ENCODE measurements at regions not wholly inside any gene's neighbourhood (a gene's known extent, or its start where the extent isn't known, plus 50 kb on each side); places are given as distances from the start of the nearest gene placed in this dataset.

DNA sequence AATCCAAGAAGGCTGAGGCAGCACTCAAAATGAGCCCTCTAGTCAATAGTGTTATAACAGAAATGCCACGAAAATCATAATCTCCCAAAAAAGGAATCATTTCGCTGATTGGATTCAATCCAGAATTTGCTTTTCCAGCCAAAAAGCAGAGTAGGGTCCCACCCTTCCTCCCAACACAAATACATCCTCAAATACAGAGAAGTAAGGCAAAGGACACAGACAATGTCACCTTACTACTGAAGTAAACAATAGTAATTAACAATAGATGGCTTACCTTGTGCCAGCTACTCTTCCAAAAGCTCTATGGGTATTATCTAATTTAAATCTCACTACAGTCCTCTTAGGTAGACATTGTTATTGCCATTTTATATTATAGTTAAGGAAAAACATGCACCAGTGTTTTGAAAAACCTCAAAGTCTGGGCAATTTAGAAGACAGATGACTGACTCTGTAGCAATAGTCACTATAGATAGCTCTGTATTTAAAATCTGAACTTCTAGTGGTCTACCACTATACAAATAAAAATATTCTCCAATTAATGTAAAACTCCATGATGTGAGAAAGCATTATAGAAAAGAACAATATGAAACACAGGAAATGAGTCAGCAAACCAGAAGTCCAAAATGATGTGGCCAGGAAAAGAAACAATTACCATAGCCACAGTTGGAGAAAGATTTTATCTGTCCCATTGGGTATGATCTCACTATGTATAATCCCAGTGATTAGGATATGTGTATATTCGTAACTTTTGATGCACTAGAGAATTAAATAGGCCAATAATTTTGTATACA lies 305.0 kb upstream of the ERBB4 start:
- WGBS, 2 donors (ENCODE audit: low coverage in 1 of 2): 42 to 47% methylated on average over 3 of the region's 3 CpGs

DNA sequence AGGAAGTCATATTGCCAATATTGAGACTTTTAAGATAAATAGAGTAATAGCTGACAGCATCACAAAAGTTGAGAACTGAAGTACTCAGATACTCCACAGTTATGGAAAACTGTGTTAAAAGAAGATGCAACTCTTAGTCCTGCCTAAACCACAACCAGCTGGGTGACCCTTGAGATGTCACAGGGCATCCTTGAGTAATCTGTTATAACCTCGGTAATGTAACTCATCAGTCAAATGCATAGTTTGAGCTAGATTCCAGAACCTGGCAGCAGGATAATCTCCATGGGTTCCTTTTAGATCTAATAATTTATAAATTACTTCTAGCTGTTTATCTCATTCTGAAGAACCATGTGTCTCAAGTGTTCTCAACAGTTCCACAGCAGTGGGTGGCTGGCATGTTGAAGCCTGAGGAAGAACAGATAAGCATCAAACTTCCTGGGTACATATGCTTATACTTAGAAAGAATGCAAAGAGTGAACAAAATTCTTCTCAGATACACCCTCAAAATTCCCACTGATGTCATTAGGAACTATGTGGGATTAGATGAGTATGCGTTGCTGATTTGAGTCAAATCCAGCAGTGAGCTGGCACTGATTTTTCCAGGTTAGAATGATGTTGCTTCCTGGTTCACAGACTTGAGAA lies 304.1 kb upstream of the ERBB4 start:
- H3K4me3 ChIP-seq: no peak overlapping the region
- TF ChIP-seq POLR2AphosphoS5 (IDR thresholded peaks at IDR 0.05): no peak
- TF ChIP-seq, protein P1, sequence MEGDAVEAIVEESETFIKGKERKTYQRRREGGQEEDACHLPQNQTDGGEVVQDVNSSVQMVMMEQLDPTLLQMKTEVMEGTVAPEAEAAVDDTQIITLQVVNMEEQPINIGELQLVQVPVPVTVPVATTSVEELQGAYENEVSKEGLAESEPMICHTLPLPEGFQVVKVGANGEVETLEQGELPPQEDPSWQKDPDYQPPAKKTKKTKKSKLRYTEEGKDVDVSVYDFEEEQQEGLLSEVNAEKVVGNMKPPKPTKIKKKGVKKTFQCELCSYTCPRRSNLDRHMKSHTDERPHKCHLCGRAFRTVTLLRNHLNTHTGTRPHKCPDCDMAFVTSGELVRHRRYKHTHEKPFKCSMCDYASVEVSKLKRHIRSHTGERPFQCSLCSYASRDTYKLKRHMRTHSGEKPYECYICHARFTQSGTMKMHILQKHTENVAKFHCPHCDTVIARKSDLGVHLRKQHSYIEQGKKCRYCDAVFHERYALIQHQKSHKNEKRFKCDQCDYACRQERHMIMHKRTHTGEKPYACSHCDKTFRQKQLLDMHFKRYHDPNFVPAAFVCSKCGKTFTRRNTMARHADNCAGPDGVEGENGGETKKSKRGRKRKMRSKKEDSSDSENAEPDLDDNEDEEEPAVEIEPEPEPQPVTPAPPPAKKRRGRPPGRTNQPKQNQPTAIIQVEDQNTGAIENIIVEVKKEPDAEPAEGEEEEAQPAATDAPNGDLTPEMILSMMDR (IDR thresholded peaks at IDR 0.05): no peak
- no peak for TF ChIP-seq POLR2A (IDR thresholded peaks at IDR 0.05)
- no peak for TF ChIP-seq EP300 (IDR thresholded peaks at IDR 0.05)
- H3K36me3 ChIP-seq: no peaks in the 10 kb centered on the region
- WGBS, 2 donors (ENCODE audit: low coverage in 1 of 2): 44 to 51% methylated on average over 2 of the region's 2 CpGs
- no peak for ATAC-seq
- H3K27ac ChIP-seq: peak overlapping the region in 1 of 4 donors; percentile 86
- no peaks in the 10 kb centered on the region for H3K9me3 ChIP-seq
- peaks cover 0 to 29% (median 0%) of the 10 kb centered on the region in 3 donors for H3K4me1 ChIP-seq
- H3K27me3 ChIP-seq: no peaks in the 10 kb centered on the region

More for the DNA sequence above, 305.0 kb upstream of the ERBB4 start:
- Histone ChIP-seq H3K27me3 (no peaks in the 10 kb centered on the region), H3K4me1 (peaks cover 0 to 29% (median 0%) of the 10 kb centered on the region in 3 donors), H3K27ac (peak overlapping the region; percentile 75 to 92 (median 82)), H3K36me3 (no peaks in the 10 kb centered on the region), H3K4me3 (no peak overlapping the region), H3K9me3 (no peaks in the 10 kb centered on the region)
- no peak for ATAC-seq
- TF ChIP-seq POLR2A (IDR thresholded peaks at IDR 0.05) (no peak), POLR2AphosphoS5 (IDR thresholded peaks at IDR 0.05) (no peak), EP300 (IDR thresholded peaks at IDR 0.05) (no peak)
- TF ChIP-seq, protein P1 (IDR thresholded peaks at IDR 0.05): no peak

DNA sequence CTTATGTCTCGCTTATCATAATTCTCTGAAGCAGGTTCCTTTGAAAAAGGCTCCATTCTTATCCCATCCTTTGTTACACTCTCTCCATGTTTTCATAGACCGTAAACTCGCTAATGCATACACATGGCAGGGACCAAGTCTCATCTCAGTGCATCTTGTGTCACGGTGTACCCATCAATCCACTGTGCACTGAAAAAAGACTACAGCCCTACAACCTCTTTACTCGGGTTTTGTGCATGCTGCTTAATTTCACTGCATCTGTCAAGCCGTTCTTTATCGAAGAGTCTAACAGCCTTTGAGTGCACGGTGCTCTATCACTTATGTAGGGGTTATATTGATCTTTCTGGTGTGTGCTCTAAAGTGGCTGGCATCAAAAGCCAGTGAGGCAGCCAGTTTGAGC lies 302.9 kb upstream of the ERBB4 start:
- H3K36me3 ChIP-seq: no peaks in the 10 kb centered on the region
- H3K4me3 ChIP-seq: no peak overlapping the region
- no peaks in the 10 kb centered on the region for H3K9me3 ChIP-seq
- TF ChIP-seq POLR2AphosphoS5 (IDR thresholded peaks at IDR 0.05) (no peak), EP300 (IDR thresholded peaks at IDR 0.05) (no peak), POLR2A (IDR thresholded peaks at IDR 0.05) (no peak)
- TF ChIP-seq, protein P1 (IDR thresholded peaks at IDR 0.05): no peak
- H3K4me1 ChIP-seq: peaks cover 0 to 28% (median 0%) of the 10 kb centered on the region in 3 donors
- H3K27ac ChIP-seq: no peak overlapping the region
- no peak for ATAC-seq
- no peaks in the 10 kb centered on the region for H3K27me3 ChIP-seq
- WGBS, 2 donors (ENCODE audit: low coverage in 1 of 2): 82 to 92% methylated on average over 7 to 8 of the region's 8 CpGs

DNA sequence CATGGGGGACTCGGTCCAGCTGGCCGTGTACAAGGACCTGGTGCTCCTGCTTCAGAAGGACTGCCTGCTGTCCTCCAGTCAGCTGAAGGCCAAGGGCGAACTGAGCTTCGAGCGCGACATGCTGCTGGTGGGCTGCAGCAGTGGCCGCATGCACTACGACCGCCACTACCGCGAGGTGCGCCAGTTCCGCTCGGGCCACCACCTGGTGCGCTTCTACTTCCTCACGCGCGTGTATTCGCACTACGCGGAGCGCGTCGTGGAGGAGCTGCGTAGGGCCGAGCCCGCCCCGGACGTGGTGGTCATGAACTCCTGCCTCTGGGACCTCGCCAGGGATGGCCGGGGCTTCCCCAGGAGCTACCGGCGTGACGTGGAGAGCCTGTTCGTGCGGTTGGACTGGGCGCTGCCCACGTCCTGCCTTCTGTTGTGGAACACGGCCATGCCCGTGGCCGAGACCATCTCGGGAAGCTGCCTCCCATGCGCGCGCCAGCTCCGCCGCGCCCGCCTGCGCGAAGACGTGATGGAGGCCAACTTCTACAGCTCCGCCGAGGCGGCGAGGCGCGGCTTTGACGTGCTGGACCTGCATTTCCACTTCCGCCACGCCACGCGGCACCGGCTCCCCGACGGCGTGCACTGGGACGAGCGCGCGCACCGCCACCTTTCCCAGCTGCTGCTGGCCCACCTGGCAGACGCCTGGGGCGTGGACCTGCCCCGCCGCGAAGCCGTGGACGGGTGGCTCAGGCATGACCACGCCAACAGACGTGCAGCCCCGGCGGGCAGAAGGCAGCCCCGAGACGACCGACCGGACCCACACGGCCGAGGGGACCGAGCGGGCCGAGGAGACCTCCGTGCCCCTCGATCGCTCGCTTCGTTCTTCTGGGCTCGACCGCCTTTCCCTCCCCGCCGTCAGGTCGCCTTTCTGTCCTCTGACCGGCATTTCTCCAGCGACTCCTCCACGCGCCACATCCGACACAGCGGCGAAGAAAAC lies 293.9 kb upstream of the ERBB4 start:
- TF ChIP-seq, protein P1 (IDR thresholded peaks at IDR 0.05): no peak
- TF ChIP-seq POLR2AphosphoS5 (IDR thresholded peaks at IDR 0.05): no peak
- TF ChIP-seq POLR2A (IDR thresholded peaks at IDR 0.05): no peak
- TF ChIP-seq EP300 (IDR thresholded peaks at IDR 0.05): no peak
- WGBS, 2 donors (ENCODE audit: low coverage in 1 of 2): 100% methylated on average over 5 of the region's 109 CpGs; no CpG with 5 or more reads in 1 of the 2 donors
- Histone ChIP-seq H3K36me3 (no peaks in the 10 kb centered on the region), H3K27me3 (peaks cover 9% of the 10 kb centered on the region), H3K27ac (no peak overlapping the region), H3K4me3 (no peak overlapping the region), H3K9me3 (peaks cover 0 to 22% (median 0%) of the 10 kb centered on the region in 3 donors), H3K4me1 (no peaks in the 10 kb centered on the region)
- no peak for ATAC-seq

All from gastroesophageal sphincter (tissue), 4 donors.